Fibroblast of upper back skin (primary cell): ENCODE measurements at regions not wholly inside any gene's neighbourhood (a gene's known extent, or its start where the extent isn't known, plus 50 kb on each side); places are given as distances from the start of the nearest gene placed in this dataset.

Experiments
- DNase-seq: peaks from one replicate; pipeline ENCODE4 v3.0.0-alpha.2; 2013

- DNase-seq, result no peak
These were observed 292.2 kb downstream of the MZT1 start for GRCh38 chr13:72435251-72435650.

- DNase-seq, result no peak
These were observed 295.3 kb downstream of the MZT1 start for GRCh38 chr13:72431981-72432682.

- DNase-seq, result no peak
These were observed 296.5 kb downstream of the MZT1 start for GRCh38 chr13:72430923-72431322.

- no peak for DNase-seq
These were observed 299.5 kb downstream of the MZT1 start for GRCh38 chr13:72427757-72428528.

GRCh38 chr13:72424059-72424458, 303.4 kb downstream of the MZT1 start:
- no peak for DNase-seq

GRCh38 chr13:72415817-72416216, 311.6 kb downstream of the MZT1 start:
- no peak for DNase-seq

- DNase-seq, result no peak
These were observed 314.9 kb downstream of the MZT1 start for GRCh38 chr13:72412481-72412880.

- no peak for DNase-seq
These were observed 322.0 kb downstream of the MZT1 start for GRCh38 chr13:72405441-72405840.

- peak; percentile 56 for DNase-seq
These were observed 323.9 kb downstream of the MZT1 start for GRCh38 chr13:72403396-72404010.

- DNase-seq, result no peak
These were observed 326.6 kb downstream of the MZT1 start for GRCh38 chr13:72400856-72401255.

- no peak for DNase-seq
These were observed 328.1 kb downstream of the MZT1 start for GRCh38 chr13:72399351-72399750.

GRCh38 chr13:72397265-72397664, 330.2 kb downstream of the MZT1 start:
- no peak for DNase-seq

- DNase-seq, result peak; percentile 48
These were observed 336.5 kb downstream of the MZT1 start for GRCh38 chr13:72390909-72391308.

GRCh38 chr13:72386138-72386684, 341.2 kb downstream of the MZT1 start:
- no peak for DNase-seq

- peak; percentile 72 for DNase-seq
These were observed 342.6 kb downstream of the MZT1 start for GRCh38 chr13:72384879-72385278.

GRCh38 chr13:72384186-72384823, 343.1 kb downstream of the MZT1 start:
- DNase-seq, result peak; percentile 41

GRCh38 chr13:72383646-72384045, 343.8 kb downstream of the MZT1 start:
- DNase-seq, result no peak

- DNase-seq, result peak; percentile 56
These were observed 347.8 kb downstream of the MZT1 start for GRCh38 chr13:72379581-72379980.

- DNase-seq, result no peak
These were observed 359.4 kb downstream of the MZT1 start for GRCh38 chr13:72368031-72368430.

GRCh38 chr13:72346716-72347115, 380.7 kb downstream of the MZT1 start:
- no peak for DNase-seq

GRCh38 chr13:72342364-72342763, 385.1 kb downstream of the MZT1 start:
- no peak for DNase-seq

- no peak for DNase-seq
These were observed 385.5 kb downstream of the MZT1 start for GRCh38 chr13:72341904-72342303.
